ENCODE measurements at regions not wholly inside any gene's neighbourhood (a gene's known extent, or its start where the extent isn't known, plus 50 kb on each side); places are given as distances from the start of the nearest gene placed in this dataset.

DNA sequence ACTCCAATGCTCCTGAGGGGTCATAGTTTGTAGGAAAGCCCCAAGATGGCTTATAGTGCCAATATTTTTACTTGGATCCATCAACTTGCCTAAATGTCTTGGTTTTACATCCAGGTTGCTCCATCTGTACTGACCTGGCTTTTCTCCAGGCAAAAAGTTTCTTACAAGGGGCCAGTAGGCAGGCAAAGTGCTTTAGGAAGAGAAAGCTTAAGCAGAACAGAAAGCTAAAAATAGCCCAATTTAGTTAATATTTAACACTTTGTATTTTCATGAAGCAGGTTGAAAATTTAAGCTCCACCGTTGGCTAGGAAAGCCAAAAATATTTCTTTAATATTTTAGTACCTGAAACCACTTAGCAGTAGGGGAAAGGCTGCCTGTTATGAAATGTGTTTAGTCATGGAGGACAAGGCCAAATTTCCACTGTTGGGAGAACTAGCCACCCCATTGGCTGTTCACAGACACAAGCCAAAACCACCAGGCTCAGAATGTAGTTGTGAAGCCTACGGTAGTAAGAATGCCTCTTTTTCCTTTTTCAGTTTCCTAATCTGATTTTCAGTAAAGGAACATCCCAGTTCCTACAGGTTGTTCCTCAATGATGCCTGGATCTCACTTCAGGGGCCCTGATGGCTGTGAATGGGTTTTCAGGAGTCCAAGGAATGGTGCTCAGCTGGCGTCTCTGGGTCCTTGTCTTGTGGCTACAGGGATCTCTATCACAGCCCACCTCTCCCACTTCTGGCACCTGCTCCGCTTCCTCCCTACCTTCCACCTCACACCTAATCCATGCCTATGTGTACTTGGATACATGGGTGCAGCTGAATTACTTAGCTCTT, 324.8 kb downstream of the PMP22 start:
- DNase-seq: no peak

DNA sequence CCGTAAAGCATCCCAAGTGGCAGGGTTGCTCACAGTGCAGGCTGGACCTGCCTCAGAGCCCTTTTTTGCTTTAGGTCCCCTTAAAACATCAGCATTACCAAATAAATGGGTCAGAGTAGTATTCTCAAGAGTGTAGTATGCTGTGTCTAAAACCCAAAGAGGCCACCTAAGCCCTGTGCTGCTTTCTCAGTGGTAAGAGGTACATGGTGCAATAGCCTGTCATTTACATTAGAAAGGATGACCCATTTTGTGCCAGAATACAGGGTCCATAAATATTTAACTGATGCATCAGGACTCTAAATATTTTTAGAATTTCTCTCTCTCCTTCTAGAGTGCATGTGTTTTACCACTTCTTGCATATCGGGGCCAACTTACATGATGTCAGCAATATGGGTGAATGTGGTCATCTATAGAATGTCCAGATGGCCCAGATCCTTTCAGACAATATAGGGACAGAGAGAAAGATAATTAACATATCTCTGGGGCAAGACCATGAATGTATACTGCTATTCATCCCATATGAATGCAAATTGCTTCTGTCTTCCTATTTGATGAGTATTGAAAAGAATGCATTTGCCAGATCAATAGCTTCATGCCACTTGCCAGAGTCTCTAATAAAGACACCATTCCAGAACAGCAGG, 329.2 kb downstream of the PMP22 start:
- DNase-seq: no peak

DNA sequence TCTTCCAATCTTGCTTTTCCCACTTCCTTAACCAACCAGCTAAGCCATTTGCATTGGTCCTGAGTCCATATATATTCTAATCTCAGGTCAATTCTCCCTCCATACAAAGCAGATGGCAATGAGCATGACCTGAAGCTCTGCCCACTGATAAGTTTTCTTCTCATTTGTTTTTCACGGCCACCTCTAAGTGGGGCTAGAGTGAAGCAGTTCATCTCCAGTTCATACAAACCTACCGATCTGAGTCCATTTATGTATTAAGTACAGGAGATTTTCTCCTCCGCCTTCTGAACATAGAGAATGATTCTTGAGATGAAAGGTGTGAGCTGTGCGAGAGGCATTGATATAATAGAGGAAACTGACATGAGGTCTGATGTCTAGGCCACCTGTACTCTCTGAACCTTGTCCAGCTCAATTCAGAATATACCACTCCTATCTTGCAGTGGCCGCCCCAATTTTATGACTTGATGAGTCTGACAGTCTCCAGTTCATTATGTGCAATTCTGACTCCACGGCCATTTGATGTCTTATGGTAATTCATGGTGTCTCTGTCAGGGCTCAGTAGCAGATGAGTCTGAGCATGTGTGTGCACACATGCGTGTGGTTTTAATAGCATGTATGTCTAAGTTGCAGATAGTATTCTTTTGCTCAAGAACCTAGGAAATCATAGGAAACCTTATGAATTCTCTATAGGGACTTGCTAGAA, 329.8 kb downstream of the PMP22 start:
- no peak for DNase-seq

- no peak for DNase-seq
These were observed 331.4 kb downstream of the PMP22 start for GRCh38 chr17:14933676-14934075.

- peak; percentile 38 to 48 for DNase-seq
These were observed 338.5 kb downstream of the PMP22 start for GRCh38 chr17:14926526-14927122.

DNA sequence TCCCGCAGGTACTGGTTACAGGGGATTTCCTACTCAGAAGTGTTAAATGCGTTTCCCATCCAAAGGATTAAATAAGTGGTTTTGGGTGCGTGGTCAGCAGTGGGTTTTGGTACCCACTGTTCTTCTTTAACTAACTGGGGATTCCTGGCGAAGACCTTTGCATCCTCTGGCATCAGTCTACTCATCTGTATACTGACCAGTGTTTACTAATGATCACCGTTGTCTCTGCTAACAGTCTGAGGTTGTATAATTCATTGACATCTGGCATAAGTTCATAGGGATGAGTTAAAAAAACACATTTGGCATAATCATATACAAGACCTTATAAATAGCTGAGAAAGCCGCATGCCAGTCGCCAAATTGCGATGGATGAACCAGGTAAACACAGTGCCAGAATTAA, 339.1 kb downstream of the PMP22 start:
- no peak for DNase-seq

- DNase-seq: no peak
These were observed 339.6 kb downstream of the PMP22 start for GRCh38 chr17:14925498-14925897.

- DNase-seq: no peak
These were observed 341.1 kb downstream of the PMP22 start for GRCh38 chr17:14923981-14924380.

GRCh38 chr17:14922411-14922810, 342.7 kb downstream of the PMP22 start:
- no peak for DNase-seq

GRCh38 chr17:14921936-14922335, 343.2 kb downstream of the PMP22 start:
- DNase-seq: no peak

DNA sequence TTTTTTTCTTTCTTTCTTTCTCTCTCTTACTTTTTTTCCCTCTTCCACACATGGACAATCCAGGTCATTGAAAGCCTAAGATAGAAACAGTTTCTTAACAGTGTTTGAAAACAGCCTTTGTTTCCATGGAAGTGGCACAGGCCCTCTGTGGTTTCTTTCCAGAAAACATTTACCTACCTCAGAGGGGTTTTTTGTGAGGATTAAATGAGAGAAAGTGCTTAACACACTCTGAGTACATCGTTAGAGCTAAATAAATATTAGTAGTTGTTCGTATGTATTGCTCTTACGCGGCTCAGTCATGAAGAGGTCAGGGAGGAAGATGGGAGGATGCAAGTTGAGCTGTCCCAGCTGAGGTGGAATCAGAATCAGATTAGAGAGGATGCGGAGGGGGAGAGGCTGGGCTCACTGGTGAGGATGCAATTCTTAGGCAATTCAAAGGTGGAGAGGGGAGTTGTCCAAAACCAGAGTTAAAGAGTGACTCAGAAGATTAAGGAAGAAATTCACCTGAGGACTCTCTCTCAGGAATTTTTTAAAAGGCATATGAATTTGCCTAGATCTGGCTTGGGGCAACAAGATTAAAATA, 345.4 kb downstream of the PMP22 start:
- no peak for DNase-seq

GRCh38 chr17:14919094-14919493, 346.0 kb downstream of the PMP22 start:
- no peak for DNase-seq

GRCh38 chr17:14918540-14918939, 346.6 kb downstream of the PMP22 start:
- no peak for DNase-seq

DNA sequence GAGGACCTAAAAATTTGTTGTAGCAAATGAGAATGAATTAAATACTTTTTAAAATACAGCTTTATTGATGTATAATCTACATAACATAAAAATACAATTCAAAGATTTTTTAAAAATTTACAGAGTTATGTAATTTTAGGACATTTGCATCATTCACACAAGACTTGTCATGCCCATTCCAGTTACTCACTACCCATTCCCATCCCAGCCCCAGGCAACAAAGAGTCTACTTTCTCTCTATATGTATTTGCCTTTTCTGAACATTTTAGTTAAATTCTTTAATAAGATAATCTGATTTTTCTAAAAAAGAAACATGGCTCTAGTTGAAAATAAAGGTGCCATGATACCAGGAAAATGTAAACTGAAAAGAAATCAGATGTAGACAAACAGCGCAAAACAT, 354.2 kb downstream of the PMP22 start:
- DNase-seq: no peak

DNA sequence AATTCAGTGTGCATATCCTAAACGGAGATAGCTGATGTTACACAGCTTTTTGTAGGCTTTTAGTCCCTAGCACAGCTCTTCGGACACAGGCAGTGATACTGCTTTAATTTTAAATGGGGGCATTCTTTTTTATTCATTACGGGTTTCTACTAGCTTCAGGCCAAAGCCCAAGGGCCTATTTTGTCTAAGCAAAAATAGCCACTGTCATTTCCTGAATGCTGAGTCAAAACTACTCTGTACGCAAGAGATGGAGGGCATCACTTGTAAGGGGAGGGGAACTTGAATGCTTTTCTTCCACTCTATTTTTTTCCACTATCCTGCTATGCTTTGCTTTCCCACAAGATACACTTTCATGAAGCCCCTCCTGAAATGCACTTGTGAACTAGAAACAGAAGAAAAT, 360.7 kb downstream of the PMP22 start:
- DNase-seq: no peak

DNA sequence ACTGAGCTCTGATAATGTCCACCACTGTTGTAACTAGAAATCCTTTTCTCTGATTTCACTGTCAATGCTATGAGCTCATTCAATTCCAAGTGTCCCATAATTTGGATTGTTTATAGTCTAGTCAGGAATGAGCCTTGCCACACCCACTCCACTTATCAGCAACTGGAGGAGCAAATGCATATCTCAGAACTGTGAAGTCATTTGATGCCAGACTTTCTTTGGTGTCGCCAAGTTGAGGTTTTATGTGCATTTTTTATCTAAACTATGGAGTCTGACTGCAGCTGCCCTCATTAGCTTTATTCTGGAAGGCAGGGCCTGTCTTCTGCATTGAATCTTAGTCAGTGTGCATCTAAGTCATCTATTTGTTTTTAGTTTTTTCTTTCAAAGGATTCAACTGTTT, 361.3 kb downstream of the PMP22 start:
- DNase-seq: no peak

DNA sequence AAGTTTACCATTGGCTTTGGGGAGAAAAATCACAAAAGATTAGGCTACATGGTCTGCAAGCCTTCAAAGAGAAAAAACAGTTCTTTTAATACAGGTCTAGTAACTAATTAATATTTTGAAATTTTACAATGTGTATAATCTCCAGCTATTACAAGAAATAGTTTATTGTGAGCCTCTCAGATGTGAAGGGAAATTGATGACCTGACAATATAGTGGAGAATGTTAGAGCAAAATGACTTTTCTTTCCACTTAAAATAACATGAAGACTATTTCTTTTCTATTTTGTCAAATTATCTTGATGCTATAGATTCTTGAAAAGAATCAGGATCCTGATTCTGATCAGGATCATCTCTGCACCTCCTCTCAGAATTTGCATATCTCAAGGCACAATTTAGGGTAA, 362.3 kb downstream of the PMP22 start:
- DNase-seq: no peak

GRCh38 chr17:14902297-14902696, 362.8 kb downstream of the PMP22 start:
- no peak for DNase-seq

GRCh38 chr17:14901376-14901775, 363.8 kb downstream of the PMP22 start:
- no peak for DNase-seq

DNA sequence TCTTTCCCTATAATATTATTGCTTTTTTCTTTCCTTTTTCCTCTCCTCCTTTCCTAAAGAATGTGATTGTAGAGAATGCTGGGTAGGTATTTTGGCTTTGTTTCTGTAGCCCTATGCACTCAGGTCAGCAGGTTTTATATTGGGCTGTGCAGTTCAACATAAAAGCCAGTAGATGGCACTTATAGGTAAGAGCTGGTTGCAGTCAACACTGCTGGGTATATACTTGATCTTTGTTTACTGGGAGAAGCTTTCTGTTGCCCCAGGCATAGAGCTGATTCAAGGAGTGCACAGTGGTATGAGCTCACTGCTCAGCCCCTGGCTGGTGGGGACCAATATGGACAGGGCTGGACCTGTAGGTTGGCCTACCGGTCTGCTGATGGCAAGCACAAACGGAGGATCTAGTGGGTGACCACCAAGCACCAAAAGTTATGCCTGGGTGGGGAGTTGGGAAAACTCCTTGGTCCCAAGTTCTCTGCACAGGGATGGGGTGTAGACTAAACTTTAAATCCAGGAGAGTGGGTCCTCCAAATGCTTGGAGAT, 378.9 kb downstream of the PMP22 start:
- DNase-seq: no peak

GRCh38 chr17:14882131-14882530, 383.0 kb downstream of the PMP22 start:
- DNase-seq: no peak

- DNase-seq: no peak
These were observed 389.3 kb downstream of the PMP22 start for GRCh38 chr17:14875557-14876412.

Measured in activated CD4-positive, alpha-beta T cell treated with anti-CD3 and anti-CD28 coated beads, Interleukin-2, amount 50 U/mL, for 48 hours (primary cell).